IMR-90 (cell line): ENCODE measurements at regions not wholly inside any gene's neighbourhood (a gene's known extent, or its start where the extent isn't known, plus 50 kb on each side); places are given as distances from the start of the nearest gene placed in this dataset.

ENCODE experiments used
- ATAC-seq: fragments of 200-7000 bp; cut with Tn5 transposase; 2 replicates; pipeline ENCODE4 v1.9.1; 2020; ENCODE audit warnings: low read depth, mild to moderate bottlenecking, moderate library complexity
- BruUV-seq: library from RNA; stranded (reverse); fragments of 400-500 nt; replicated peaks from 2 replicates; lab custom pipeline; 2021; lab: Mats Ljungman, UMichigan
- CTCF ChIA-PET: fragments of 300-600 bp; formaldehyde crosslinking; extraction: SDS; loops from one replicate; lab custom pipeline; 2021; ENCODE audit warnings: antibody characterized with exemption; lab: Yijun Ruan, JAX
- POLR2A ChIA-PET: fragments of 300-600 bp; sonication (Branson Sonifier 250); formaldehyde crosslinking; loops from one replicate; lab custom pipeline; 2022; ENCODE audit warnings: antibody characterized with exemption; ENCODE audit not compliant: unreplicated experiment; lab: Charles Lee
- DNase-seq: peaks from one replicate; pipeline ENCODE4 v3.0.0; 2013
- H2AFZ ChIP-seq: replicated peaks from 2 replicates; pipeline ENCODE3; 2013; ENCODE audit warnings: low read length, mild to moderate bottlenecking; ENCODE audit not compliant: poor library complexity
- H2AK5ac ChIP-seq: 2 replicates; pipeline ENCODE4 v1.6.1; 2013; ENCODE audit warnings: low read depth, low read length, inconsistent platforms
- H2AK9ac ChIP-seq: replicated peaks from 2 replicates; pipeline ENCODE3; 2013; ENCODE audit warnings: mild to moderate bottlenecking, low read depth, low read length, moderate library complexity; ENCODE audit not compliant: poor library complexity
- H2BK120ac ChIP-seq: 2 replicates; pipeline ENCODE4 v1.6.1; 2013; ENCODE audit warnings: low read depth, low read length, inconsistent platforms
- H2BK15ac ChIP-seq: 3 replicates; pipeline ENCODE4 v1.6.1; 2013; ENCODE audit warnings: low read depth, low read length, inconsistent platforms
- H2BK20ac ChIP-seq: 2 replicates; pipeline ENCODE4 v1.6.1; 2013; ENCODE audit warnings: low read depth, mild to moderate bottlenecking, inconsistent platforms, low read length, moderate library complexity
- H2BK5ac ChIP-seq: 2 replicates; pipeline ENCODE4 v1.6.1; 2013; ENCODE audit warnings: mild to moderate bottlenecking, low read depth, low read length, inconsistent platforms; ENCODE audit not compliant: poor library complexity, severe bottlenecking
- H3K14ac ChIP-seq: replicated peaks from 2 replicates; pipeline ENCODE4 v1.6.1; 2013; ENCODE audit warnings: low read depth, low read length, inconsistent platforms
- H3K18ac ChIP-seq: 2 replicates; pipeline ENCODE4 v1.6.1; 2013; ENCODE audit warnings: low read depth, low read length, control low read depth
- H3K23ac ChIP-seq: 2 replicates; pipeline ENCODE4 v1.6.1; 2013; ENCODE audit warnings: low read depth, low read length, inconsistent platforms
- H3K27ac ChIP-seq: 2 replicates; pipeline ENCODE4 v1.5.1; 2013; ENCODE audit warnings: mild to moderate bottlenecking, control low read depth, low read length; ENCODE audit not compliant: insufficient read depth
- H3K27me3 ChIP-seq: 2 replicates; pipeline ENCODE4 v1.6.1; 2013; ENCODE audit warnings: low read length; ENCODE audit not compliant: control insufficient read depth, insufficient read depth
- H3K36me3 ChIP-seq: 2 replicates; pipeline ENCODE4 v1.6.1; 2013; ENCODE audit warnings: low read length, mixed read lengths; ENCODE audit not compliant: control insufficient read depth, insufficient read depth
- H3K4ac ChIP-seq: 2 replicates; pipeline ENCODE4 v1.6.1; 2013; ENCODE audit warnings: low read depth, low read length, inconsistent platforms
- H3K4me1 ChIP-seq: 2 replicates; pipeline ENCODE4 v1.6.1; 2013; ENCODE audit warnings: low read length, mixed read lengths; ENCODE audit not compliant: control insufficient read depth, insufficient read depth
- H3K4me2 ChIP-seq: 2 replicates; pipeline ENCODE4 v1.6.1; 2013; ENCODE audit warnings: low read depth, mild to moderate bottlenecking, control low read depth, low read length, moderate library complexity
- H3K4me3 ChIP-seq: 2 replicates; pipeline ENCODE4 v1.5.1; 2013; ENCODE audit warnings: low read depth, mild to moderate bottlenecking, control low read depth, low read length, moderate library complexity; ENCODE audit not compliant: insufficient read depth
- H3K56ac ChIP-seq: 2 replicates; pipeline ENCODE4 v1.6.1; 2013; ENCODE audit warnings: low read length, inconsistent platforms; ENCODE audit not compliant: insufficient read depth; ENCODE audit errors: extremely low read depth
- H3K79me1 ChIP-seq, 2 experiments: 2 replicates each; pipeline ENCODE4 v1.6.1; 2013; ENCODE audit warnings: low read length in 2 of 2, inconsistent platforms in 1 of 2, low read depth in 1 of 2
- H3K9ac ChIP-seq: 2 replicates; pipeline ENCODE4 v1.6.1; 2013; ENCODE audit warnings: low read depth, low read length, control low read depth
- H3K9me1 ChIP-seq: 2 replicates; pipeline ENCODE4 v1.6.1; 2013; ENCODE audit warnings: low read length, inconsistent platforms; ENCODE audit not compliant: insufficient read depth
- H3K9me3 ChIP-seq: 2 replicates; pipeline ENCODE4 v1.6.1; 2013; ENCODE audit warnings: low read length; ENCODE audit not compliant: control insufficient read depth, insufficient read depth
- H4K20me1 ChIP-seq: 2 replicates; pipeline ENCODE4 v1.6.1; 2013; ENCODE audit warnings: low read length, inconsistent platforms; ENCODE audit not compliant: insufficient read depth
- H4K5ac ChIP-seq: 2 replicates; pipeline ENCODE4 v1.6.1; 2013; ENCODE audit warnings: mild to moderate bottlenecking, low read depth, low read length, control low read depth
- H4K8ac ChIP-seq, 2 experiments: 2 replicates each; pipeline ENCODE4 v1.6.1; 2013; ENCODE audit warnings: low read depth in 2 of 2, low read length in 2 of 2, control low read depth in 1 of 2, inconsistent platforms in 1 of 2
- H4K91ac ChIP-seq: 2 replicates; pipeline ENCODE4 v1.6.1; 2013; ENCODE audit warnings: low read depth, low read length, inconsistent platforms; ENCODE audit not compliant: insufficient read depth
- BHLHE40 ChIP-seq: fragments of 150-350 bp; IDR thresholded peaks from 2 replicates; pipeline ENCODE4 v1.6.1; 2016; ENCODE audit warnings: mild to moderate bottlenecking, low read depth, low read length
- CEBPB ChIP-seq: IDR thresholded peaks from 2 replicates; pipeline ENCODE4 v1.6.1; 2012; ENCODE audit warnings: low read depth, low read length, improper control_type of control experiment
- CHD1 ChIP-seq: IDR thresholded peaks from 2 replicates; pipeline ENCODE4 v1.6.1; 2012; ENCODE audit warnings: low read depth, low read length, improper control_type of control experiment
- CTCF ChIP-seq: conservative IDR thresholded peaks from 2 replicates; pipeline ENCODE4 v1.5.1; 2012; ENCODE audit warnings: mild to moderate bottlenecking, low read depth, low read length, improper control_type of control experiment
- MAZ ChIP-seq: IDR thresholded peaks from 2 replicates; pipeline ENCODE4 v1.6.1; 2012; ENCODE audit warnings: low read depth, mild to moderate bottlenecking, low read length, improper control_type of control experiment, moderate library complexity, borderline replicate concordance
- POLR2A ChIP-seq: IDR thresholded peaks from 2 replicates; pipeline ENCODE4 v1.6.1; 2012; ENCODE audit warnings: mild to moderate bottlenecking, low read depth, low read length
- RCOR1 ChIP-seq: IDR thresholded peaks from 2 replicates; pipeline ENCODE4 v1.6.1; 2012; ENCODE audit warnings: mild to moderate bottlenecking, low read length, improper control_type of control experiment; ENCODE audit not compliant: insufficient replicate concordance
- RFX5 ChIP-seq: IDR thresholded peaks from 2 replicates; pipeline ENCODE4 v1.8.0; 2012; ENCODE audit warnings: low read depth, mild to moderate bottlenecking, low read length, moderate library complexity
- WGBS, 2 experiments: methylation state at CpG; one replicate each; pipeline versions ENCODE4 v1.1.5 to v1.1.7; 2013; ENCODE audit warnings: missing lambda C conversion rate in 2 of 2; ENCODE audit not compliant: insufficient read length in 1 of 2; ENCODE audit errors: extremely low coverage in 2 of 2; 5-methylcytosine and 5-hydroxymethylcytosine counted together
- dilution Hi-C: fragments of 300-500 bp; cut with HindIII; formaldehyde crosslinking; loops from one replicate; pipeline ENCODE4 v1.14.3; 2018; ENCODE audit warnings: low sequenced_read_pairs; ENCODE audit not compliant: unreplicated experiment
- in situ Hi-C: fragments of 300-500 bp; cut with MboI; formaldehyde crosslinking; loops from 3 replicates; pipeline ENCODE4 v1.14.3; 2019; ENCODE audit warnings: low sequenced_read_pairs, inconsistent platforms, mixed read lengths
- intact Hi-C: fragments of 100-400 bp; cut with micrococcal nuclease; formaldehyde crosslinking; loops from 2 replicates; pipeline ENCODE4 v1.10.0; 2022
- TF ChIP-seq, protein P1 (sequence below): fragments of 150-350 bp; IDR thresholded peaks from 2 replicates; pipeline ENCODE4 v1.6.1; 2016; ENCODE audit warnings: low read depth, mild to moderate bottlenecking, low read length, moderate library complexity, borderline replicate concordance

GRCh38 chr2:217655651-217656050, 347.1 kb downstream of the TNS1 start:
- H3K4ac ChIP-seq, result peak overlapping the region; percentile 80
- H4K5ac ChIP-seq, result peak overlapping the region; percentile 58
- peak overlapping the region; percentile 26 for H2AFZ ChIP-seq
- H2AK9ac ChIP-seq, result peak overlapping the region; percentile 83
- no peak for ATAC-seq
- H3K36me3 ChIP-seq, result no peaks in the 10 kb centered on the region
- peak overlapping the region; percentile 8; the same call in 1 of the 2 replicates for H3K27ac ChIP-seq
- peak overlapping the region; percentile 93 for H2BK120ac ChIP-seq
- H3K4me1 ChIP-seq, result peaks cover 18% of the 10 kb centered on the region
- ChIA-PET POLR2A (no interaction called here), CTCF (interaction anchor here (1.5 kb wide), 1 partner anchor 58 kb away, joined by 6 read pairs; no protein-coding TSS in a partner anchor)
- H3K4me2 ChIP-seq, result no peak overlapping the region
- dilution Hi-C loops (no loop called here), intact Hi-C loops (no loop called here), in situ Hi-C loops (no loop called here)
- H4K91ac ChIP-seq, result peak overlapping the region; percentile 81
- no TSS peak for BruUV-seq
- WGBS, 2 experiments, result 86% methylated on average over 1 of the region's 1 CpG; no CpG with 5 or more reads in 1 of the 2 experiments
- no peaks in the 10 kb centered on the region for H3K27me3 ChIP-seq
- peak overlapping the region; percentile 86; the same call in 2 of the 3 replicates for H2BK15ac ChIP-seq
- H4K8ac ChIP-seq, result peak overlapping the region; percentile 30 to 70; a peak in 3 of 4 replicates
- peaks cover 9% of the 10 kb centered on the region for H3K9me1 ChIP-seq
- peak overlapping the region; percentile 45 for H3K23ac ChIP-seq
- peak overlapping the region; percentile 42 for H2BK5ac ChIP-seq
- TF ChIP-seq RFX5, result no peak
- TF ChIP-seq CTCF, result no peak
- no peak for TF ChIP-seq RCOR1
- no peak for TF ChIP-seq BHLHE40
- TF ChIP-seq CHD1, result no peak
- no peak for TF ChIP-seq MAZ
- TF ChIP-seq CEBPB, result no peak
- TF ChIP-seq POLR2A, result no peak
- TF ChIP-seq, protein P1, sequence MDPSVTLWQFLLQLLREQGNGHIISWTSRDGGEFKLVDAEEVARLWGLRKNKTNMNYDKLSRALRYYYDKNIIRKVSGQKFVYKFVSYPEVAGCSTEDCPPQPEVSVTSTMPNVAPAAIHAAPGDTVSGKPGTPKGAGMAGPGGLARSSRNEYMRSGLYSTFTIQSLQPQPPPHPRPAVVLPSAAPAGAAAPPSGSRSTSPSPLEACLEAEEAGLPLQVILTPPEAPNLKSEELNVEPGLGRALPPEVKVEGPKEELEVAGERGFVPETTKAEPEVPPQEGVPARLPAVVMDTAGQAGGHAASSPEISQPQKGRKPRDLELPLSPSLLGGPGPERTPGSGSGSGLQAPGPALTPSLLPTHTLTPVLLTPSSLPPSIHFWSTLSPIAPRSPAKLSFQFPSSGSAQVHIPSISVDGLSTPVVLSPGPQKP, result no peak
- no peaks in the 10 kb centered on the region for H3K79me1 ChIP-seq
- peak overlapping the region; percentile 96 for H3K18ac ChIP-seq
- peak overlapping the region; percentile 25 for H2AK5ac ChIP-seq
- H3K9me3 ChIP-seq, result no peaks in the 10 kb centered on the region
- DNase-seq, result no peak
- H3K14ac ChIP-seq, result peak overlapping the region; percentile 26
- H3K9ac ChIP-seq, result no peak overlapping the region
- H3K56ac ChIP-seq, result 0 out of 2 replicates have a peak overlapping the region, but pooled peaks have one; percentile 4
- H3K4me3 ChIP-seq, result no peak overlapping the region
- H4K20me1 ChIP-seq, result no peaks in the 10 kb centered on the region
- H2BK20ac ChIP-seq, result peak overlapping the region; percentile 93
